Nephron (organoid): ENCODE measurements at regions not wholly inside any gene's neighbourhood (a gene's known extent, or its start where the extent isn't known, plus 50 kb on each side); places are given as distances from the start of the nearest gene placed in this dataset.

Experiments
- H3K27ac Mint-ChIP-seq, 3 experiments: 2 replicates each; pipeline ENCODE4 v1.8.0; 2020; ENCODE audit warnings: mixed read lengths in 3 of 3, mild to moderate bottlenecking in 2 of 3, moderate library complexity in 1 of 3
- H3K27me3 Mint-ChIP-seq: 2 replicates; pipeline ENCODE4 v1.8.0; 2021; ENCODE audit warnings: low read depth, mild to moderate bottlenecking, moderate library complexity, mixed read lengths
- H3K36me3 Mint-ChIP-seq: 2 replicates; pipeline ENCODE4 v1.8.0; 2020; ENCODE audit warnings: low read depth, mixed read lengths
- H3K4me1 Mint-ChIP-seq: 2 replicates; pipeline ENCODE4 v1.8.0; 2020; ENCODE audit warnings: mixed read lengths
- H3K4me3 Mint-ChIP-seq, 3 experiments: 2 replicates each; pipeline ENCODE4 v1.8.0; 2020; ENCODE audit warnings: mild to moderate bottlenecking in 3 of 3, mixed read lengths in 3 of 3, moderate library complexity in 2 of 3
- H3K9me3 Mint-ChIP-seq: 2 replicates; pipeline ENCODE4 v1.8.0; 2020; ENCODE audit warnings: mixed read lengths
- CTCF ChIP-seq, 3 experiments: fragments of 200-600 bp; sonication (generic); IDR thresholded peaks; one replicate each; pipeline ENCODE4 v1.5.0; 2021; ENCODE audit warnings: antibody characterized with exemption in 3 of 3; ENCODE audit not compliant: unreplicated experiment in 3 of 3

DNA sequence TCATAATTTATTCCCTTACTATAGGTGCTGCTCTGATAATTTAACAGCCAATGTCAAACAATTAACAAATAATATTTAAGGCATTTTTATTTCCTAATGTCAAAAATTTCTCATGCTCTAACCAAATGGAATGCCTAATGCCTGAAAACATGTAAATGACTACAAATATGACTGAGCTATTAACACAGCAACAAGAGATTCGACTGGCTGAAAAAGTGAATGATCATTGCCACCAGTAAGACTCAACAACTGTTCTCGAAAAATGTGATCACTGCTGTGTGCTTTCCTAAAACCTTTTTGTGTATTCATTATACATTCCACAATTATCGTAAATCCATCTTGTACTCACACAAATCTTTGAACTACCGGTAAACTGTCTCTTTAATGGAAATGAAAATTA is 118.7 kb downstream of the NPY start:
- Mint-ChIP-seq H3K4me1 (peaks cover 12% of the 10 kb centered on the region), H3K27me3 (peaks cover 10% of the 10 kb centered on the region), H3K4me3 (no peak overlapping the region), H3K36me3 (no peaks in the 10 kb centered on the region), H3K27ac (no peak overlapping the region), H3K9me3 (no peaks in the 10 kb centered on the region)
- TF ChIP-seq CTCF (IDR thresholded peaks at IDR 0.05; ENCODE audit: unreplicated experiment in 3 of 3): no peak

DNA sequence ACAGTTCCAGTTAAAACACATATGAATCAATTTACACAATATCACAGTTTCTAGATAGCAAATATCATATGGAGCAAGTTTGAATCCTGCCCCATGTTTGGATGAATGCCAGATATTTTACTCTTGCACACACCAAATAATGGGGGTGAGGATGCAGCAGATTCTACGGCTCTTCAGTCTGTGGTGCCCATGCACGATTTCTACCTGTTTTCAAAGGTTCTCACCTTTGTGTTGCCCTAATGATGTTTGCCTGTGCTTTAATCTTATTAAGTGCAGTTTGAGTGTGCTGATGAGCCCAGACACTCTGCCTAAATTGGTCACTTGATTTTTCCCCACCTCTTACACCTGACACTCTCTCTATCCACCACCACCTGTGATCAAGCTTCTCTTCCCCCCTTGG is 119.6 kb downstream of the NPY start:
- no peak overlapping the region for H3K27ac Mint-ChIP-seq
- peaks cover 10% of the 10 kb centered on the region for H3K27me3 Mint-ChIP-seq
- H3K36me3 Mint-ChIP-seq: no peaks in the 10 kb centered on the region
- H3K9me3 Mint-ChIP-seq: no peaks in the 10 kb centered on the region
- no peak for TF ChIP-seq CTCF (IDR thresholded peaks at IDR 0.05; ENCODE audit: unreplicated experiment in 3 of 3)
- H3K4me3 Mint-ChIP-seq: no peak overlapping the region
- peaks cover 12% of the 10 kb centered on the region for H3K4me1 Mint-ChIP-seq

DNA sequence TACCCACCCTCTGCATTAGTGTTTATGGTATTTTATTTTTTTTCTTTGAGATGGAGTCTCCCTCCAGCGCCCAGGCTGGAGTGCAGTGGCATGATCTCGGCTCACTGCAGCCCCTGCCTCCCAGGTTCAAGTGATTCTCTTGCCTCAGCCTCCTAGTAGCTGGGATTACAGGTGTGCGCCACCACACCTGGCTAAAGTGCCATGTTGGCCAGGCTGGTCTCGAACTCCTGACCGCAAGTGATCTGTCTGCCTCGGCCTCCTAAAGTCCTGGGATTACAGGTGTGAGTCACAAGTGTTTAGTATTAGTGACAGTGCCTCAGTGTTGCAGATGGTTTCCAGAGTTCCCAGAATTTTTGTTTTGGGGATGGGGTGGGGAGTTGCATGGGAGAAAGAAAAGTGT is 120.3 kb downstream of the NPY start:
- no peak for TF ChIP-seq CTCF (IDR thresholded peaks at IDR 0.05; ENCODE audit: unreplicated experiment in 3 of 3)
- Mint-ChIP-seq H3K9me3 (no peaks in the 10 kb centered on the region), H3K27ac (no peak overlapping the region), H3K4me1 (peaks cover 12% of the 10 kb centered on the region), H3K4me3 (no peak overlapping the region), H3K36me3 (no peaks in the 10 kb centered on the region), H3K27me3 (peaks cover 6% of the 10 kb centered on the region)

- no peaks in the 10 kb centered on the region for H3K36me3 Mint-ChIP-seq
- peaks cover 12% of the 10 kb centered on the region for H3K4me1 Mint-ChIP-seq
- H3K27ac Mint-ChIP-seq: no peak overlapping the region
- H3K4me3 Mint-ChIP-seq: no peak overlapping the region
- peaks cover 4% of the 10 kb centered on the region for H3K27me3 Mint-ChIP-seq
- no peaks in the 10 kb centered on the region for H3K9me3 Mint-ChIP-seq
- TF ChIP-seq CTCF (IDR thresholded peaks at IDR 0.05; ENCODE audit: unreplicated experiment in 3 of 3): no peak
Observed at GRCh38 chr7:24405002-24405401, 121.0 kb downstream of the NPY start.

GRCh38 chr7:24406053-24406788 is 122.2 kb downstream of the NPY start:
- H3K4me3 Mint-ChIP-seq: no peak overlapping the region
- H3K4me1 Mint-ChIP-seq: peaks cover 12% of the 10 kb centered on the region
- H3K27me3 Mint-ChIP-seq: peaks cover 4% of the 10 kb centered on the region
- H3K27ac Mint-ChIP-seq: no peak overlapping the region
- no peaks in the 10 kb centered on the region for H3K36me3 Mint-ChIP-seq
- TF ChIP-seq CTCF (IDR thresholded peaks at IDR 0.05; ENCODE audit: unreplicated experiment in 3 of 3): no peak
- H3K9me3 Mint-ChIP-seq: no peaks in the 10 kb centered on the region

DNA sequence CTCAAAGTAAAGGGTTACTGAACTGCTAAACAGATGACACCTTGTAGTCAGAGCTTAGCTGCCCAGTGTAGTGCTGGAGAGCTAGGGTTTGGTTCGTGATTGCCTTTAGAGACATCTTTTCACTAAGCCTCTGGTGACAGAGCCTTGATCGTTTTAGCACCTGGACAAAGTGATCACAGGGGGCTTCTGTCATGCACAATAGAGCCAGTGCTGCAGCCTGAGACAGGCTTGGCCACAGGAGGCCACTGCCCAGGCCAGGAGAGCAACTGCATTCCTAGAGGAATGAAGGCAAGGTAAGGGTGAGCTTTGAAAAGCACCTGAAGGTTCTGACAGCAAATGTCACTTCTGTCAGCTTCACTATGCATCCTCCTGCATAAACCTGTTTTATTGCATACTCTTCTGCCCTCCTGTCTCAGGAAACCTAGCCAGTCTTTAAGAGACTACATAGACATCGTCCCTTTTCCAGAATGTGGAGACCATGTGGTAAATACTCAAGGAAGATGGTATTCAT is 122.9 kb downstream of the NPY start:
- no peak for TF ChIP-seq CTCF (IDR thresholded peaks at IDR 0.05; ENCODE audit: unreplicated experiment in 3 of 3)
- Mint-ChIP-seq H3K36me3 (no peaks in the 10 kb centered on the region), H3K27ac (no peak overlapping the region), H3K27me3 (peaks cover 1% of the 10 kb centered on the region), H3K9me3 (no peaks in the 10 kb centered on the region), H3K4me1 (peaks cover 10% of the 10 kb centered on the region), H3K4me3 (no peak overlapping the region)
